ENCODE measurements at regions not wholly inside any gene's neighbourhood (a gene's known extent, or its start where the extent isn't known, plus 50 kb on each side); places are given as distances from the start of the nearest gene placed in this dataset.

DNA sequence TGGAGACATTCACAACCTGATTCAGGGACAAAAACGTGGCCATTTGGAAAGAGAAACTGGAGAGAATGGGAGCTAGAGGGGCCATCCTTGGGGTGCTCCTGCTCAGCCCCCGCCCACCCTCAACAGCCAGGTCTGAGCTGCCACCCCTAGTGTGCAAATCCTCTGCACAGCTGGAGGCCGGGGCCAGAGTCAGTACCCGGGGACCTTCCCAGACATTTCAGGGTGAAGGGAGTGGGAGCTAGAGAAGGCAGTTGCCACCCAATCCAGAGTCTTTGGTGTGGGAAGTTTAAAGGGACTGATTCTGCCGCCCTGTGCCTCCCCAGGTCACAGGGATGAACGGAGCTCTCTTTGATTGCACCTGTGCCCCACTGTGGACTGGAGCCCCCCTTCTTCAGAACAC lies 397.4 kb downstream of the MATN1 start:
- H3K9me3 ChIP-seq (ENCODE audit: control insufficient read depth, insufficient read depth, low read length), result no peaks in the 10 kb centered on the region
- TF ChIP-seq, protein P1, sequence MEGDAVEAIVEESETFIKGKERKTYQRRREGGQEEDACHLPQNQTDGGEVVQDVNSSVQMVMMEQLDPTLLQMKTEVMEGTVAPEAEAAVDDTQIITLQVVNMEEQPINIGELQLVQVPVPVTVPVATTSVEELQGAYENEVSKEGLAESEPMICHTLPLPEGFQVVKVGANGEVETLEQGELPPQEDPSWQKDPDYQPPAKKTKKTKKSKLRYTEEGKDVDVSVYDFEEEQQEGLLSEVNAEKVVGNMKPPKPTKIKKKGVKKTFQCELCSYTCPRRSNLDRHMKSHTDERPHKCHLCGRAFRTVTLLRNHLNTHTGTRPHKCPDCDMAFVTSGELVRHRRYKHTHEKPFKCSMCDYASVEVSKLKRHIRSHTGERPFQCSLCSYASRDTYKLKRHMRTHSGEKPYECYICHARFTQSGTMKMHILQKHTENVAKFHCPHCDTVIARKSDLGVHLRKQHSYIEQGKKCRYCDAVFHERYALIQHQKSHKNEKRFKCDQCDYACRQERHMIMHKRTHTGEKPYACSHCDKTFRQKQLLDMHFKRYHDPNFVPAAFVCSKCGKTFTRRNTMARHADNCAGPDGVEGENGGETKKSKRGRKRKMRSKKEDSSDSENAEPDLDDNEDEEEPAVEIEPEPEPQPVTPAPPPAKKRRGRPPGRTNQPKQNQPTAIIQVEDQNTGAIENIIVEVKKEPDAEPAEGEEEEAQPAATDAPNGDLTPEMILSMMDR (IDR thresholded peaks at IDR 0.05; ENCODE audit: low read depth, low read length, poor library complexity, severe bottlenecking), result no peak
- TF ChIP-seq EZH2phosphoT487 (IDR thresholded peaks at IDR 0.05; ENCODE audit: borderline replicate concordance, low read length), result no peak

DNA sequence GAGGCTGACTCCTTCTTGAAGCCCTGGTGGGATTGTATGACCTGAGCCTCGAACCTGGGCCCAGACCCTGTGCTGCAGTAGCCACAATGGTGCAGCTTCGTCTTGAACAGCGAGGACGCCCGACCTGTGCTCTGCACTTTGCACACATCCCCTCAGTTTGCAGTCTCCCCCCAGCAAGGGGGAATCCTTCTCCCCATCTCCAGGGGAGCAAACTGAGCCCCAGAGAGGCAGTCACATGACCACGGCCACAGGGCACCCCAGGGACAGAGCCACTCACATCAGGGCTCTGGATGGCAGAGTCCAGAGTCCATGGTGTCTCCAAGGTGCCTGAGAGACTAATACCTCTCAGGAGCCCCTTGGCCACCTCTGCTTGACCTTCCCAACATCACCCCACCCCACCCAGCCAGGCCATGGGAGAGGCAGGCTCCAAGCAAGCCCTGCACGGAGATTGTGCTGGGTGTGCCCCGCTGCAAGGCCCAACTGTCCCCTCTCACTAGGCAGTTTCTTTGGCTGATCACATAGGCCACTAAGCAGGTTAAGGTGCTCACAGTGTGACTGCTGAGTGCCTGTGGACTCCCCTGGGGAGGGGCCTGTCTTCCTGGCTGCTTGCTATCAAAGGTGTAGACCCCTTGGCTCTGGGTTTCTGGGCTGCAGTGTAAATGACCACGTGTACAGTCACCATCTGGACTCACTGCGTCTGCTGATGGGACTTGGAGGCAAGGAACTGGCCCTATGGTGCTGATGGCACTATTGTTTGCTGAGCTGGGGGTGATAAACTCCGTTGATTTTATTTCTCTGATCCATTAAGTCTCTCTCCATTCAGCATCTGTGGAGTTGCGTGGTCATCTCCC lies 398.1 kb downstream of the MATN1 start:
- Histone ChIP-seq H3K9me3 (ENCODE audit: control insufficient read depth, insufficient read depth, low read length) (no peaks in the 10 kb centered on the region), H3K4me2 (ENCODE audit: low read length) (no peak overlapping the region), H3K27ac (ENCODE audit: low read depth, low read length) (no peak overlapping the region), H3K27me3 (ENCODE audit: control insufficient read depth, low read length) (no peaks in the 10 kb centered on the region), H3K9me2 (replicated peaks; ENCODE audit: control insufficient read depth, low read length) (no peaks in the 10 kb centered on the region), H3K79me2 (ENCODE audit: control insufficient read depth, low read length) (no peaks in the 10 kb centered on the region), H4K20me1 (ENCODE audit: control insufficient read depth, insufficient read depth, low read depth, low read length) (no peaks in the 10 kb centered on the region), H3F3A (ENCODE audit: control insufficient read depth, insufficient read depth) (no peaks in the 10 kb centered on the region), H3K4me3 (ENCODE audit: low read length) (no peak overlapping the region), H3K36me3 (ENCODE audit: control insufficient read depth, low read length) (no peaks in the 10 kb centered on the region), H3K4me1 (ENCODE audit: control insufficient read depth, low read length) (no peaks in the 10 kb centered on the region)
- TF ChIP-seq, protein P1 (IDR thresholded peaks at IDR 0.05; ENCODE audit: low read depth, low read length, poor library complexity, severe bottlenecking), result no peak
- TF ChIP-seq EZH2phosphoT487 (IDR thresholded peaks at IDR 0.05; ENCODE audit: borderline replicate concordance, low read length), result no peak

More for the DNA sequence above, 397.4 kb downstream of the MATN1 start:
- Histone ChIP-seq H3K36me3 (ENCODE audit: control insufficient read depth, low read length) (no peaks in the 10 kb centered on the region), H3F3A (ENCODE audit: control insufficient read depth, insufficient read depth) (no peaks in the 10 kb centered on the region), H4K20me1 (ENCODE audit: control insufficient read depth, insufficient read depth, low read depth, low read length) (no peaks in the 10 kb centered on the region), H3K79me2 (ENCODE audit: control insufficient read depth, low read length) (no peaks in the 10 kb centered on the region), H3K27me3 (ENCODE audit: control insufficient read depth, low read length) (no peaks in the 10 kb centered on the region), H3K4me1 (ENCODE audit: control insufficient read depth, low read length) (no peaks in the 10 kb centered on the region), H3K4me2 (ENCODE audit: low read length) (no peak overlapping the region), H3K27ac (ENCODE audit: low read depth, low read length) (no peak overlapping the region), H3K9me2 (replicated peaks; ENCODE audit: control insufficient read depth, low read length) (no peaks in the 10 kb centered on the region), H3K4me3 (ENCODE audit: low read length) (no peak overlapping the region)

DNA sequence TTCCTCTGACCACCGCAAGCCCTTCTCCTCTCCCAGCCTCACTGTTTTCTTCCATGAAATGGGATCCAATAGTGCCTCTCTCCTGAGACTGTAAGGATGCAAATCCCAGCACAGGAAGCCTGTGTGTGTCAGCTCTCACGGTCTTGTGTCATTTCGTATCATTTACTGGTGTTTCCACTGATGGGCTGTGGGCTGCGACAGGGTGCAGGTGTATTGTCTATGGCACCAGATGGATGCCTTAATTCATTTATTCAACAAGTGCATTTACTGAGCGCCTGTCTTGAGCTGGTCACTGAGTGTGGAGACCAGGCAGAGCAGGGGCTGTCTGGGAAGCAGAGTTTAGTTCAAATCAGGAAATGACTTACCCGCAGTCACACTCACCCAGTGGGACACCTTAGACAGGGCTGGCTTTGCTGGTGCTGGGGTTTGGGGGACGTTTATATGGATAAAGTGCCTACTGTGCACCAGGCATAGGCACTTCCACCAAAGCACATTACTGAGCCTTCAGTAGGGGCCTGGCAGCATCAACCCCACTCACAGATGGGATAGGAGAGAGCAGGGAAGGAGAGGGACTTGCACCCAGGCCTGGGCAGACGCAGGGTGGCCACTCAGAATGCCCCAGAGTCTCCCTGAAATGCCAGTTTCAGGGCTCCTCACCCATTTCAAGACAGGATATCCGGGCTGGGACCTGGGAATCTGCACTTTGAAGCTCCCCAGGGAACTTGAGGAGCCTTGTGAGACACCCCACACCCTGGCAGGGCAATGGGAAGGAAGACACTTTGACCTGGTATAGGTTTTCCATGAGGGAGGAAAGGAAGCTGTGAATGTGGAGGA lies 398.9 kb downstream of the MATN1 start:
- Histone ChIP-seq H3K9me2 (replicated peaks; ENCODE audit: control insufficient read depth, low read length) (no peaks in the 10 kb centered on the region), H3K9me3 (ENCODE audit: control insufficient read depth, insufficient read depth, low read length) (no peaks in the 10 kb centered on the region), H3K79me2 (ENCODE audit: control insufficient read depth, low read length) (no peaks in the 10 kb centered on the region), H3F3A (ENCODE audit: control insufficient read depth, insufficient read depth) (no peaks in the 10 kb centered on the region), H3K27ac (ENCODE audit: low read depth, low read length) (no peak overlapping the region), H3K4me1 (ENCODE audit: control insufficient read depth, low read length) (no peaks in the 10 kb centered on the region), H4K20me1 (ENCODE audit: control insufficient read depth, insufficient read depth, low read depth, low read length) (no peaks in the 10 kb centered on the region), H3K27me3 (ENCODE audit: control insufficient read depth, low read length) (no peaks in the 10 kb centered on the region), H3K4me2 (ENCODE audit: low read length) (no peak overlapping the region), H3K4me3 (ENCODE audit: low read length) (no peak overlapping the region), H3K36me3 (ENCODE audit: control insufficient read depth, low read length) (no peaks in the 10 kb centered on the region)
- TF ChIP-seq EZH2phosphoT487 (IDR thresholded peaks at IDR 0.05; ENCODE audit: borderline replicate concordance, low read length), result no peak
- TF ChIP-seq, protein P1 (IDR thresholded peaks at IDR 0.05; ENCODE audit: low read depth, low read length, poor library complexity, severe bottlenecking), result no peak
